HepG2 (cell line): ENCODE measurements at regions not wholly inside any gene's neighbourhood (a gene's known extent, or its start where the extent isn't known, plus 50 kb on each side); places are given as distances from the start of the nearest gene placed in this dataset.
A peak's percentile ranks its signal among the peaks of the same experiment; 100 is the strongest.

Experiments used
- FOXK2 ChIP-seq: fragments of 450-650 bp; IDR thresholded peaks from 2 replicates; pipeline ENCODE4 v1.6.1; 2016
- HNF4G ChIP-seq, 2 experiments: sonication (generic) in 1 of 2; formaldehyde crosslinking in 1 of 2; IDR thresholded peaks; 2 replicates each; pipeline versions ENCODE4 v1.4.0 to v1.6.1; 2011 to 2020; ENCODE audit warnings: borderline replicate concordance in 2 of 2, low read depth in 2 of 2, mild to moderate bottlenecking in 2 of 2, low read length in 1 of 2, missing genetic modification reagents in 1 of 2, moderate library complexity in 1 of 2
- ISL2 ChIP-seq: sonication (generic); formaldehyde crosslinking; IDR thresholded peaks from 2 replicates; pipeline ENCODE4 v1.5.0; 2020; ENCODE audit warnings: missing genetic modification reagents
- MAFK ChIP-seq, 2 experiments: IDR thresholded peaks in 1 of 2; conservative IDR thresholded peaks in 1 of 2; 2 replicates each; pipeline ENCODE4 v1.6.1; 2011; ENCODE audit warnings: improper control_type of control experiment in 2 of 2, low read length in 2 of 2
- MTA1 ChIP-seq: sonication (generic); formaldehyde crosslinking; IDR thresholded peaks from 2 replicates; pipeline ENCODE4 v1.4.0; 2020; ENCODE audit warnings: missing genetic modification reagents, mild to moderate bottlenecking, borderline replicate concordance
- RAD21 ChIP-seq: fragments of 450-650 bp; formaldehyde crosslinking; IDR thresholded peaks from 2 replicates; pipeline ENCODE4 v1.5.0; 2020; ENCODE audit warnings: mild to moderate bottlenecking
- SALL1 ChIP-seq: sonication (generic); formaldehyde crosslinking; IDR thresholded peaks from 2 replicates; pipeline ENCODE4 v1.8.0; 2022; ENCODE audit warnings: mild to moderate bottlenecking, missing genetic modification reagents
- SOX6 ChIP-seq, 2 experiments: fragments of 450-650 bp in 1 of 2; sonication (generic) in 1 of 2; formaldehyde crosslinking in 1 of 2; IDR thresholded peaks; 2 replicates each; pipeline versions ENCODE4 v1.4.0 to v1.6.1; 2017 to 2020; ENCODE audit warnings: antibody characterized with exemption in 1 of 2, mild to moderate bottlenecking in 1 of 2, missing genetic modification reagents in 1 of 2
- TRAFD1 ChIP-seq: sonication (generic); formaldehyde crosslinking; IDR thresholded peaks from 2 replicates; pipeline ENCODE4 v1.5.1; 2020; ENCODE audit warnings: missing genetic modification reagents, mild to moderate bottlenecking, borderline replicate concordance
- ZMYM3 ChIP-seq: sonication (generic); formaldehyde crosslinking; IDR thresholded peaks from 2 replicates; pipeline ENCODE4 v1.5.1; 2020; ENCODE audit warnings: mild to moderate bottlenecking, missing genetic modification reagents
- ZNF18 ChIP-seq: sonication (generic); formaldehyde crosslinking; IDR thresholded peaks from 2 replicates; pipeline ENCODE4 v1.8.0; 2022; ENCODE audit warnings: mild to moderate bottlenecking, missing genetic modification reagents; ENCODE audit not compliant: insufficient replicate concordance
- ZNF468 ChIP-seq: sonication (generic); formaldehyde crosslinking; IDR thresholded peaks from 2 replicates; pipeline ENCODE4 v1.8.0; 2022; ENCODE audit warnings: mild to moderate bottlenecking, moderate library complexity, missing genetic modification reagents
- ZNF619 ChIP-seq: sonication (generic); formaldehyde crosslinking; IDR thresholded peaks from 2 replicates; pipeline ENCODE4 v1.4.0; 2020; ENCODE audit warnings: mild to moderate bottlenecking, missing genetic modification reagents
- ZNF713 ChIP-seq: sonication (generic); formaldehyde crosslinking; IDR thresholded peaks from 2 replicates; pipeline ENCODE4 v1.4.0; 2020; ENCODE audit warnings: mild to moderate bottlenecking, missing genetic modification reagents
- ZNF772 ChIP-seq: sonication (generic); formaldehyde crosslinking; IDR thresholded peaks from 2 replicates; pipeline ENCODE4 v1.5.0; 2020; ENCODE audit warnings: mild to moderate bottlenecking, missing genetic modification reagents
- TF ChIP-seq, protein P1 (sequence below): sonication (generic); formaldehyde crosslinking; conservative IDR thresholded peaks from 2 replicates; pipeline ENCODE4 v1.5.0; 2020; ENCODE audit warnings: missing genetic modification reagents
- TF ChIP-seq, protein P2 (sequence below): sonication (generic); formaldehyde crosslinking; IDR thresholded peaks from 2 replicates; pipeline ENCODE4 v1.5.0; 2020; ENCODE audit warnings: mild to moderate bottlenecking, missing genetic modification reagents, borderline replicate concordance

DNA sequence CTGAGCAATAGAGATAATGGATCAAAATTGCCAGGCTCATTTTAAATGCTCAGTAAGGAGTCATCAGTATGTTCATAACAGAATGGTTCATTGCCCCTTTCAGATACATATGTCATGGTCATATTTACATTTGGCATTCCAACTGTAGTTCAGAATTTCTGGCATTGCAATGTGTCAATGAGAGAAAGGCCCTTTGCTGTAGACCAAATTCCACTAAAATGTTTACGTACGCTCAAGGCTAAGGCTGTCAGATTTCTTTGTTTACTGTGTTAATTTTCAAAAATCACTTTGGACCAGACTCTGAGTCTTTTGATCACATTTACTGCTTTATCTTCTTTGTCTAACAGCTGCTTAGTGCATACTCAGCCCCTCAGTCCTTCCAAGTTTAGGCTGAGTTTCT is 213.5 kb downstream of the PIK3C3 start (continued):
- TF ChIP-seq, protein P1, sequence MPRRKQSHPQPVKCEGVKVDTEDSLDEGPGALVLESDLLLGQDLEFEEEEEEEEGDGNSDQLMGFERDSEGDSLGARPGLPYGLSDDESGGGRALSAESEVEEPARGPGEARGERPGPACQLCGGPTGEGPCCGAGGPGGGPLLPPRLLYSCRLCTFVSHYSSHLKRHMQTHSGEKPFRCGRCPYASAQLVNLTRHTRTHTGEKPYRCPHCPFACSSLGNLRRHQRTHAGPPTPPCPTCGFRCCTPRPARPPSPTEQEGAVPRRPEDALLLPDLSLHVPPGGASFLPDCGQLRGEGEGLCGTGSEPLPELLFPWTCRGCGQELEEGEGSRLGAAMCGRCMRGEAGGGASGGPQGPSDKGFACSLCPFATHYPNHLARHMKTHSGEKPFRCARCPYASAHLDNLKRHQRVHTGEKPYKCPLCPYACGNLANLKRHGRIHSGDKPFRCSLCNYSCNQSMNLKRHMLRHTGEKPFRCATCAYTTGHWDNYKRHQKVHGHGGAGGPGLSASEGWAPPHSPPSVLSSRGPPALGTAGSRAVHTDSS (CRISPR knock-in tag) = no peak
- peak; percentile 75 for TF ChIP-seq HNF4G (IDR thresholded peaks at IDR 0.05; ENCODE audit: borderline replicate concordance, low read depth, low read length)
- TF ChIP-seq HNF4G (CRISPR knock-in tag; IDR thresholded peaks at IDR 0.05; ENCODE audit: borderline replicate concordance, low read depth) = no peak; the same call in 1 of the 2 replicates
- TF ChIP-seq ZNF772 = 0 out of 2 replicates have a peak, but pooled peaks have one; percentile 42
- no peak for TF ChIP-seq ZNF619
- TF ChIP-seq ZNF18 (CRISPR knock-in tag) = no peak
- no peak for TF ChIP-seq ZNF713 (CRISPR knock-in tag)
- peak; percentile 66; the same call in 1 of the 2 replicates for TF ChIP-seq FOXK2
- TF ChIP-seq SOX6 (IDR thresholded peaks at IDR 0.05) = no peak
- TF ChIP-seq SOX6 (CRISPR knock-in tag; IDR thresholded peaks at IDR 0.05) = peak; percentile 94
- no peak for TF ChIP-seq MAFK (conservative IDR thresholded peaks at IDR 0.05 in 1 of 2, IDR thresholded peaks at IDR 0.05 in 1 of 2; ENCODE audit: low read length in 2 of 2)
- TF ChIP-seq RAD21 = no peak
- no peak for TF ChIP-seq ZNF468
- TF ChIP-seq SALL1 = peak; percentile 93; the same call in 1 of the 2 replicates
- TF ChIP-seq, protein P2, sequence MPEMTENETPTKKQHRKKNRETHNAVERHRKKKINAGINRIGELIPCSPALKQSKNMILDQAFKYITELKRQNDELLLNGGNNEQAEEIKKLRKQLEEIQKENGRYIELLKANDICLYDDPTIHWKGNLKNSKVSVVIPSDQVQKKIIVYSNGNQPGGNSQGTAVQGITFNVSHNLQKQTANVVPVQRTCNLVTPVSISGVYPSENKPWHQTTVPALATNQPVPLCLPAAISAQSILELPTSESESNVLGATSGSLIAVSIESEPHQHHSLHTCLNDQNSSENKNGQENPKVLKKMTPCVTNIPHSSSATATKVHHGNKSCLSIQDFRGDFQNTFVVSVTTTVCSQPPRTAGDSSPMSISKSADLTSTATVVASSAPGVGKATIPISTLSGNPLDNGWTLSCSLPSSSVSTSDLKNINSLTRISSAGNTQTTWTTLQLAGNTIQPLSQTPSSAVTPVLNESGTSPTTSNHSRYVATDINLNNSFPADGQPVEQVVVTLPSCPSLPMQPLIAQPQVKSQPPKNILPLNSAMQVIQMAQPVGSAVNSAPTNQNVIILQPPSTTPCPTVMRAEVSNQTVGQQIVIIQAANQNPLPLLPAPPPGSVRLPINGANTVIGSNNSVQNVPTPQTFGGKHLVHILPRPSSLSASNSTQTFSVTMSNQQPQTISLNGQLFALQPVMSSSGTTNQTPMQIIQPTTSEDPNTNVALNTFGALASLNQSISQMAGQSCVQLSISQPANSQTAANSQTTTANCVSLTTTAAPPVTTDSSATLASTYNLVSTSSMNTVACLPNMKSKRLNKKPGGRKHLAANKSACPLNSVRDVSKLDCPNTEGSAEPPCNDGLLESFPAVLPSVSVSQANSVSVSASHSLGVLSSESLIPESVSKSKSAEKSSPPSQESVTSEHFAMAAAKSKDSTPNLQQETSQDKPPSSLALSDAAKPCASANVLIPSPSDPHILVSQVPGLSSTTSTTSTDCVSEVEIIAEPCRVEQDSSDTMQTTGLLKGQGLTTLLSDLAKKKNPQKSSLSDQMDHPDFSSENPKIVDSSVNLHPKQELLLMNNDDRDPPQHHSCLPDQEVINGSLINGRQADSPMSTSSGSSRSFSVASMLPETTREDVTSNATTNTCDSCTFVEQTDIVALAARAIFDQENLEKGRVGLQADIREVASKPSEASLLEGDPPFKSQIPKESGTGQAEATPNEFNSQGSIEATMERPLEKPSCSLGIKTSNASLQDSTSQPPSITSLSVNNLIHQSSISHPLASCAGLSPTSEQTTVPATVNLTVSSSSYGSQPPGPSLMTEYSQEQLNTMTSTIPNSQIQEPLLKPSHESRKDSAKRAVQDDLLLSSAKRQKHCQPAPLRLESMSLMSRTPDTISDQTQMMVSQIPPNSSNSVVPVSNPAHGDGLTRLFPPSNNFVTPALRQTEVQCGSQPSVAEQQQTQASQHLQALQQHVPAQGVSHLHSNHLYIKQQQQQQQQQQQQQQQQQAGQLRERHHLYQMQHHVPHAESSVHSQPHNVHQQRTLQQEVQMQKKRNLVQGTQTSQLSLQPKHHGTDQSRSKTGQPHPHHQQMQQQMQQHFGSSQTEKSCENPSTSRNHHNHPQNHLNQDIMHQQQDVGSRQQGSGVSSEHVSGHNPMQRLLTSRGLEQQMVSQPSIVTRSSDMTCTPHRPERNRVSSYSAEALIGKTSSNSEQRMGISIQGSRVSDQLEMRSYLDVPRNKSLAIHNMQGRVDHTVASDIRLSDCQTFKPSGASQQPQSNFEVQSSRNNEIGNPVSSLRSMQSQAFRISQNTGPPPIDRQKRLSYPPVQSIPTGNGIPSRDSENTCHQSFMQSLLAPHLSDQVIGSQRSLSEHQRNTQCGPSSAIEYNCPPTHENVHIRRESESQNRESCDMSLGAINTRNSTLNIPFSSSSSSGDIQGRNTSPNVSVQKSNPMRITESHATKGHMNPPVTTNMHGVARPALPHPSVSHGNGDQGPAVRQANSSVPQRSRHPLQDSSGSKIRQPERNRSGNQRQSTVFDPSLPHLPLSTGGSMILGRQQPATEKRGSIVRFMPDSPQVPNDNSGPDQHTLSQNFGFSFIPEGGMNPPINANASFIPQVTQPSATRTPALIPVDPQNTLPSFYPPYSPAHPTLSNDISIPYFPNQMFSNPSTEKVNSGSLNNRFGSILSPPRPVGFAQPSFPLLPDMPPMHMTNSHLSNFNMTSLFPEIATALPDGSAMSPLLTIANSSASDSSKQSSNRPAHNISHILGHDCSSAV (CRISPR knock-in tag) = no peak
- TF ChIP-seq ISL2 = peak; percentile 96
- no peak for TF ChIP-seq TRAFD1 (CRISPR knock-in tag)
- TF ChIP-seq MTA1 (CRISPR knock-in tag) = no peak; the same call in 1 of the 2 replicates
- no peak; the same call in 1 of the 2 replicates for TF ChIP-seq ZMYM3 (CRISPR knock-in tag)
